Panc1 (cell line): ENCODE measurements at regions not wholly inside any gene's neighbourhood (a gene's known extent, or its start where the extent isn't known, plus 50 kb on each side); places are given as distances from the start of the nearest gene placed in this dataset.
"Not testable (repeated sequence)": the region's sequence is repeated elsewhere in the genome, so short reads cannot be mapped to it uniquely, and the experiment has no call there.

Experiments used
- POLR2AphosphoS5 ChIP-seq: IDR thresholded peaks from 2 replicates; pipeline ENCODE4 v1.6.1; 2012; ENCODE audit warnings: mild to moderate bottlenecking, low read depth, low read length, moderate library complexity
- TF ChIP-seq, protein P1 (sequence below): fragments of 450-650 bp; IDR thresholded peaks from 2 replicates; pipeline ENCODE4 v1.5.1; 2017; ENCODE audit warnings: mild to moderate bottlenecking

DNA sequence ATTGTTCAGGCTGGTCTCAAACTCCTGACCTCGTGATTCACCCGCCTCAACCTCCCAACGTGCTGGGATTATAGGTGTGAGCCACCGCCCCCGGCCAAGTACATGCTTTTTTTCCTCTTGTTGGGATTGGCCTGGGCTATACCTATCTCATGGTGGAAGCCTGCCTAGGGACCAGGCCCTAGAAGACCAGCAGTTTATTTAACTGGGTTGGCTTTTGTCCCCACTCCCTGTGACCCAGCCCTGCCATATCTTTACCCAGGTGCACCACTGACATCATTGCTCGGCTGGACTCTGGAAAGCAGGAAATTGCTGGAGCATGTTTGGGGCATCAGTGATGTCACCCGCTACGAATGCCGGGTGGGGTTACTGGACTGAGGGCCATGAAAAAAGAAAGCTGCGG lies 955.5 kb downstream of the SPATA31A6 start:
- TF ChIP-seq, protein P1, sequence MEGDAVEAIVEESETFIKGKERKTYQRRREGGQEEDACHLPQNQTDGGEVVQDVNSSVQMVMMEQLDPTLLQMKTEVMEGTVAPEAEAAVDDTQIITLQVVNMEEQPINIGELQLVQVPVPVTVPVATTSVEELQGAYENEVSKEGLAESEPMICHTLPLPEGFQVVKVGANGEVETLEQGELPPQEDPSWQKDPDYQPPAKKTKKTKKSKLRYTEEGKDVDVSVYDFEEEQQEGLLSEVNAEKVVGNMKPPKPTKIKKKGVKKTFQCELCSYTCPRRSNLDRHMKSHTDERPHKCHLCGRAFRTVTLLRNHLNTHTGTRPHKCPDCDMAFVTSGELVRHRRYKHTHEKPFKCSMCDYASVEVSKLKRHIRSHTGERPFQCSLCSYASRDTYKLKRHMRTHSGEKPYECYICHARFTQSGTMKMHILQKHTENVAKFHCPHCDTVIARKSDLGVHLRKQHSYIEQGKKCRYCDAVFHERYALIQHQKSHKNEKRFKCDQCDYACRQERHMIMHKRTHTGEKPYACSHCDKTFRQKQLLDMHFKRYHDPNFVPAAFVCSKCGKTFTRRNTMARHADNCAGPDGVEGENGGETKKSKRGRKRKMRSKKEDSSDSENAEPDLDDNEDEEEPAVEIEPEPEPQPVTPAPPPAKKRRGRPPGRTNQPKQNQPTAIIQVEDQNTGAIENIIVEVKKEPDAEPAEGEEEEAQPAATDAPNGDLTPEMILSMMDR, result not testable (repeated sequence)
- not testable (repeated sequence) for TF ChIP-seq POLR2AphosphoS5
